ENCODE measurements at regions not wholly inside any gene's neighbourhood (a gene's known extent, or its start where the extent isn't known, plus 50 kb on each side); places are given as distances from the start of the nearest gene placed in this dataset.

DNA sequence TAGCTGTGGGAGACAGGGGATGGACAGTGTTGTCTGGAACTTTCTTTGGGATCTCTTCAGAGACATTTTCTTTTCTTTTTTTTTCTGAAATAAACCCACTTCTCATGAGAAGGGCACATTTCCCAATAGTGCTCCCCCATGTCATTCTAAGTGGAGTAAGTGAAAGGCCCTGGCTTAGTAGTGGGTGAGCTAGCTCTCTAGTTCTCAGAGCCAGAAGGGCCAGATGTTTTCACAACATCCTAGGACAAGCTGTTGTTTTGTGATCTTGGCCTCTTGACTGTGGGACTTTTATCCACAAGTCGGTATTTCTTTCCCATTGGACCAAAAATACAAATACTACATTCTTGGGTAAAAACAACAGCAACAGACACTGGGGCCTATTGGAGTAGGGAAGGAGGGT, 607.7 kb upstream of the TENM4 start:
- Mint-ChIP-seq H3K4me3 (no peak overlapping the region), H3K27me3 (ENCODE audit: low read depth) (no peaks in the 10 kb centered on the region), H3K9me3 (no peaks in the 10 kb centered on the region), H3K4me1 (ENCODE audit: low read depth) (no peaks in the 10 kb centered on the region), H3K27ac (no peak overlapping the region), H3K36me3 (ENCODE audit: low read depth) (no peaks in the 10 kb centered on the region)

DNA sequence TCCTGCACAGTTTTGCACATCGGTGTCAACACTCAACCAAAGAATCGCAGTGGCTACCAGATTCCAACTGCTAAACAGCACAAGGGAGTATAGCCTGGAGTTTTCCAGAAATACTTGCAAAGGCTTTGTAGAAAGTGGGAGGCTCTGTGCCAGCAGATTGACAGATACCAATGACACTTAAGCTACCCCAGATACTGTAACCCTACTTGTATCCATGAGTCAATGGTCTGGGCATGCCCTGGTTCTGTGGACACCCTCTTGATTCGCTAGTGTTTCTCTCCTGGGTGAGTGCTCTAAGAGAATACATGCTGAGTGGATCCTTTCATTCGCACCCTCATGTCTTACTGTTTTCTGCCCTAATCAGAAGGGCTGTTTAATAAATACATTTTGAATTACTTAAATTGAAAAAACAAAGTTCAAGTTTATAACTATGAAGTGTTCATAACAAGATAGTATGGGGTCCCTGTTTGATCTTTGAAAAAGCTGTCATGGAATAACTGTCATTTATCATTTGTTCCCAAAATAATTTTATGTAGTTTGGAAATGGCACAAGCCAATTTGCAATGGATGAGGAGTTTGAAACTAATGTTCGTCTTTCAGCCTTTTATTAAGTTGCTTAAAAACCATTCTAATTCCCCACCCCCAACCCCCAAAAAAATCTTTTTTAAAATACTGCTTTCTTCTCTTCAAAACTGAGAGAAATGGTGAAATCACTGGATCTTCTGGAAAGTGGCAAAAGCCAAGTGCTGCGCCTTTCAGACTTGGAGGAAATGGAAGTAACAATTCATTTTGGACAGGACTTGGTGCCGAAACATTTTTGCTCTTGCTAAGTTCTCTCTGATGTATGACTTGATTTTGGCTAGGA, 600.5 kb upstream of the TENM4 start:
- no peaks in the 10 kb centered on the region for H3K27me3 Mint-ChIP-seq (ENCODE audit: low read depth)
- no peaks in the 10 kb centered on the region for H3K4me1 Mint-ChIP-seq (ENCODE audit: low read depth)
- peaks cover 4% of the 10 kb centered on the region for H3K9me3 Mint-ChIP-seq
- H3K27ac Mint-ChIP-seq: no peak overlapping the region
- H3K36me3 Mint-ChIP-seq (ENCODE audit: low read depth): no peaks in the 10 kb centered on the region
- no peak overlapping the region for H3K4me3 Mint-ChIP-seq

DNA sequence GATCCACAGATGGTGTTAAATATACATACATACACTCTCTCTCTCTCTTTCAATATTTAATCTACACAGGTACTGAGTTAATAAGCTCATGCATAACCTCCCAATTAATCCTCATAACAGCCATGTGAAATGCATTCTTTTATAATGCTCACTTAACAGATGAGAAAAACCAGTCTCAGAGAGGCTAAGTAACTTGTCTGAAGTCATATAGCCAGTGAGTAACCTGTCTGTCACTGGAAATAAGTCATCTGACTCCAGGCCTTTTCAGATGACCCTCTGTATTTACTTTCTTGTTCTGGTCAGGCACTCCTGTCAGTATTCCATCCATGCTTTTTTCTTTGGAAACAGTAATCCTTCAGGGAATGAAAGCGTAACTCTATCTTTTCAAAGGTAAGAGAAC, 594.0 kb upstream of the TENM4 start:
- H3K4me1 Mint-ChIP-seq (ENCODE audit: low read depth): no peaks in the 10 kb centered on the region
- peaks cover 4% of the 10 kb centered on the region for H3K9me3 Mint-ChIP-seq
- no peaks in the 10 kb centered on the region for H3K27me3 Mint-ChIP-seq (ENCODE audit: low read depth)
- no peaks in the 10 kb centered on the region for H3K36me3 Mint-ChIP-seq (ENCODE audit: low read depth)
- H3K4me3 Mint-ChIP-seq: no peak overlapping the region
- no peak overlapping the region for H3K27ac Mint-ChIP-seq

- no peaks in the 10 kb centered on the region for H3K4me1 Mint-ChIP-seq (ENCODE audit: low read depth)
- H3K4me3 Mint-ChIP-seq: no peak overlapping the region
- H3K9me3 Mint-ChIP-seq: no peaks in the 10 kb centered on the region
- H3K36me3 Mint-ChIP-seq (ENCODE audit: low read depth): no peaks in the 10 kb centered on the region
- H3K27ac Mint-ChIP-seq: no peak overlapping the region
- H3K27me3 Mint-ChIP-seq (ENCODE audit: low read depth): no peaks in the 10 kb centered on the region
These were observed 590.3 kb upstream of the TENM4 start for GRCh38 chr11:80031014-80031600.

GRCh38 chr11:80028998-80029397, 588.2 kb upstream of the TENM4 start:
- H3K36me3 Mint-ChIP-seq (ENCODE audit: low read depth): no peaks in the 10 kb centered on the region
- H3K4me1 Mint-ChIP-seq (ENCODE audit: low read depth): no peaks in the 10 kb centered on the region
- no peak overlapping the region for H3K27ac Mint-ChIP-seq
- H3K9me3 Mint-ChIP-seq: no peaks in the 10 kb centered on the region
- no peak overlapping the region for H3K4me3 Mint-ChIP-seq
- H3K27me3 Mint-ChIP-seq (ENCODE audit: low read depth): no peaks in the 10 kb centered on the region

GRCh38 chr11:80024119-80024518, 583.3 kb upstream of the TENM4 start:
- H3K27ac Mint-ChIP-seq: no peak overlapping the region
- H3K9me3 Mint-ChIP-seq: no peaks in the 10 kb centered on the region
- no peaks in the 10 kb centered on the region for H3K27me3 Mint-ChIP-seq (ENCODE audit: low read depth)
- no peak overlapping the region for H3K4me3 Mint-ChIP-seq
- H3K4me1 Mint-ChIP-seq (ENCODE audit: low read depth): no peaks in the 10 kb centered on the region
- H3K36me3 Mint-ChIP-seq (ENCODE audit: low read depth): no peaks in the 10 kb centered on the region

DNA sequence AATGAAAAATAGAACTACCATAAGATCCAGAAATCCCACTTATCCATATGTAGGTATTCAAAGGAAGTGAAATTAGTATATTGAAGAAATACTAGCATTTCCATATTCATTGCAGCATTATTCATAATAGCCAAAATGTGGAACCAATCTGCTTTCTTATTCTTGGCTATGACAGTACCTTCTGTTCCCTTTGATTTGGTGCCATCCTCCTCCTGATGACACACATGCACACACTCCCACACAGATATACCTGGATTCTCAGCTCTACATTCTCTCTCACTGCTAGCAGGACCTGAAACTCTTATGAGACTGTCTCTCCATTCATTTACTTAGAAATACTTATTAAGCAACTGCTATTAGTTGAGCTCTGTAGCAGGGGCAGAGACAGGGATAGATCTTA, 582.6 kb upstream of the TENM4 start:
- Mint-ChIP-seq H3K4me3 (no peak overlapping the region), H3K27me3 (ENCODE audit: low read depth) (no peaks in the 10 kb centered on the region), H3K4me1 (ENCODE audit: low read depth) (no peaks in the 10 kb centered on the region), H3K36me3 (ENCODE audit: low read depth) (no peaks in the 10 kb centered on the region), H3K27ac (no peak overlapping the region), H3K9me3 (no peaks in the 10 kb centered on the region)

DNA sequence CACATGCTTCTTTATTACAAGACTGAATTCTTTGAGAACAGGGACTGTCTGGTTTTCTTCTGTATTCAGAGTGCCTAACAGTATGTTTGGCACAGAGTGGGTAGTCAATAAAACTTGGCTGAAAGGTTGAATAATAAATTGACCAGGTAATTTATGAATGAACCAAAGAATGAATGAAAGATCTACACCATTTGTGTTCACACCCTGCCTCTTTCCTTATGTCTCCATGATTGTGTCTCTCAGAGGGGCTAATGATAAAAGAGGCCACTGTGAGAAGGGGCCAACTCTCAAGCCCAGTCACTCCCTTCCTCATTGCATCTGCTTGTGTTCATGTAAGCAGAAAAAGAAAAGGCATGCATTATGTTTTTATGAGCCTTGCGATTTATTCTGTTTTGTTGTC, 569.7 kb upstream of the TENM4 start:
- Mint-ChIP-seq H3K4me3 (no peak overlapping the region), H3K27ac (no peak overlapping the region), H3K36me3 (ENCODE audit: low read depth) (no peaks in the 10 kb centered on the region), H3K4me1 (ENCODE audit: low read depth) (no peaks in the 10 kb centered on the region), H3K27me3 (ENCODE audit: low read depth) (no peaks in the 10 kb centered on the region), H3K9me3 (peaks cover 2% of the 10 kb centered on the region)

- Mint-ChIP-seq H3K27me3 (ENCODE audit: low read depth) (no peaks in the 10 kb centered on the region), H3K4me1 (ENCODE audit: low read depth) (no peaks in the 10 kb centered on the region), H3K27ac (no peak overlapping the region), H3K9me3 (peaks cover 7% of the 10 kb centered on the region), H3K36me3 (ENCODE audit: low read depth) (no peaks in the 10 kb centered on the region), H3K4me3 (no peak overlapping the region)
These were observed 568.3 kb upstream of the TENM4 start for GRCh38 chr11:80009081-80009480.

GRCh38 chr11:80007616-80008015, 566.8 kb upstream of the TENM4 start:
- no peaks in the 10 kb centered on the region for H3K27me3 Mint-ChIP-seq (ENCODE audit: low read depth)
- peaks cover 7% of the 10 kb centered on the region for H3K9me3 Mint-ChIP-seq
- H3K36me3 Mint-ChIP-seq (ENCODE audit: low read depth): no peaks in the 10 kb centered on the region
- no peaks in the 10 kb centered on the region for H3K4me1 Mint-ChIP-seq (ENCODE audit: low read depth)
- H3K4me3 Mint-ChIP-seq: no peak overlapping the region
- H3K27ac Mint-ChIP-seq: no peak overlapping the region

- Mint-ChIP-seq H3K9me3 (peaks cover 3% of the 10 kb centered on the region), H3K4me1 (ENCODE audit: low read depth) (no peaks in the 10 kb centered on the region), H3K4me3 (no peak overlapping the region), H3K27me3 (ENCODE audit: low read depth) (no peaks in the 10 kb centered on the region), H3K36me3 (ENCODE audit: low read depth) (no peaks in the 10 kb centered on the region), H3K27ac (no peak overlapping the region)
These were observed 549.3 kb upstream of the TENM4 start for GRCh38 chr11:79990141-79990540.

DNA sequence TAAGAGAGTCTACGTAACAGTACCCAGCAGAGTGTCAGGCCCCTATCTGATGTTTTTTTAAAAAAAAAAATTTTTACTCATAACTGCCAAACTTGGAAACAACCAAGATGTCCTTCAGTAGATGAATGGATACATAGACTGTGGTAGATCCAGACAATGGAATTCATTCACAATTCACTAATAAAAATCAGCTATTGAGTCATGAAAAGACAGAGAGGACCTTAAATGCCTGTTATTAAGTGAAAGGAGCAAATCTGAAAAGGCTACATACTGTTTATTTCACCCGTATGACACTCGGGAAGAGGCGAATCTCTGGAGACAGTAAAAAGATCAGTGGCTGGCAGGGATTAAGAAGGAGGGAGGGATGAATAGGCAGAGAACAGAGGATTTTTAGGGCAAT, 541.4 kb upstream of the TENM4 start:
- no peaks in the 10 kb centered on the region for H3K9me3 Mint-ChIP-seq
- no peak overlapping the region for H3K27ac Mint-ChIP-seq
- no peaks in the 10 kb centered on the region for H3K4me1 Mint-ChIP-seq (ENCODE audit: low read depth)
- H3K4me3 Mint-ChIP-seq: no peak overlapping the region
- no peaks in the 10 kb centered on the region for H3K27me3 Mint-ChIP-seq (ENCODE audit: low read depth)
- H3K36me3 Mint-ChIP-seq (ENCODE audit: low read depth): no peaks in the 10 kb centered on the region

DNA sequence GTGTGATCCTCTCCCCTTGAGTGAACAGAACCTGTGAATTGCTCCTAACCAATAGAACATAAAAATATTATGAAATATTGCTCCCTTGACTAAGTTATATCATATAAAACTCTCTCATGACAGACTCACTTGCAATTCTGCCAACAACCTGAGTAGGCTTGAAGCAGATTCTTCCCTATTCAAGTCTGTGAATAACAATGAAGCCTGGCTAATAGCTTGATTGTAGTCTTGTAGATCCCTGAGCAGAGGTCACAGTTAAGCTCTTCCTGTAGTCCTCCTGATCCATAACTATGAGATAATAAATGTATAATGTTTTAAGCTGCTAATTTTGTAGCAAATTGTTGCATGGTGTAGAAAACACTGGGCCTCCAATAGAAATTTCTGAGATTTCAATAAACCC, 540.1 kb upstream of the TENM4 start:
- Mint-ChIP-seq H3K4me3 (no peak overlapping the region), H3K27ac (no peak overlapping the region), H3K9me3 (no peaks in the 10 kb centered on the region), H3K36me3 (ENCODE audit: low read depth) (no peaks in the 10 kb centered on the region), H3K4me1 (ENCODE audit: low read depth) (no peaks in the 10 kb centered on the region), H3K27me3 (ENCODE audit: low read depth) (no peaks in the 10 kb centered on the region)

- no peak overlapping the region for H3K4me3 Mint-ChIP-seq
- no peaks in the 10 kb centered on the region for H3K36me3 Mint-ChIP-seq (ENCODE audit: low read depth)
- no peak overlapping the region for H3K27ac Mint-ChIP-seq
- no peaks in the 10 kb centered on the region for H3K4me1 Mint-ChIP-seq (ENCODE audit: low read depth)
- peaks cover 3% of the 10 kb centered on the region for H3K9me3 Mint-ChIP-seq
- H3K27me3 Mint-ChIP-seq (ENCODE audit: low read depth): no peaks in the 10 kb centered on the region
These were observed 533.1 kb upstream of the TENM4 start for GRCh38 chr11:79973721-79974617.

DNA sequence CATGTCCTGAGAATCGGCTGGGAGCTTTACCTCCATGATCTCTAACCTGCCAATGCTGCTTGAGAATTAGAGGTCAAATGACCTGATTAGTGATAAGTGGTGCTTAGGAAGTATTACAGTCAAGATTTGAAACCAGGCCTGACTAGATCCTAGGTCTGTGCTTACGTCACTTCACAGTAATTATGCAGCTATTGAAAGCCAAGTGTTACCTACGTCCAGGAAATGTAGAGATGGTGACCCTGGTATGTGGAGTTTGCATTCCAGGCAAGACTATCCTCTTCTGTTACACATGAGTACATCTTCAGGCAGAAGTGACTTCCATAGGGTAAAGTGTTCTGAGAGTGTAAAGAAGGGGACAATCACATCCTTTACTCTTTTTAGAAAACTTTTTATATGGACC, 530.4 kb upstream of the TENM4 start:
- H3K4me1 Mint-ChIP-seq (ENCODE audit: low read depth): no peaks in the 10 kb centered on the region
- no peak overlapping the region for H3K27ac Mint-ChIP-seq
- peaks cover 3% of the 10 kb centered on the region for H3K9me3 Mint-ChIP-seq
- H3K4me3 Mint-ChIP-seq: no peak overlapping the region
- no peaks in the 10 kb centered on the region for H3K36me3 Mint-ChIP-seq (ENCODE audit: low read depth)
- H3K27me3 Mint-ChIP-seq (ENCODE audit: low read depth): no peaks in the 10 kb centered on the region
